ENCODE measurements at regions not wholly inside any gene's neighbourhood (a gene's known extent, or its start where the extent isn't known, plus 50 kb on each side); places are given as distances from the start of the nearest gene placed in this dataset.
A peak's percentile ranks its signal among the peaks of the same experiment; 100 is the strongest.

DNA sequence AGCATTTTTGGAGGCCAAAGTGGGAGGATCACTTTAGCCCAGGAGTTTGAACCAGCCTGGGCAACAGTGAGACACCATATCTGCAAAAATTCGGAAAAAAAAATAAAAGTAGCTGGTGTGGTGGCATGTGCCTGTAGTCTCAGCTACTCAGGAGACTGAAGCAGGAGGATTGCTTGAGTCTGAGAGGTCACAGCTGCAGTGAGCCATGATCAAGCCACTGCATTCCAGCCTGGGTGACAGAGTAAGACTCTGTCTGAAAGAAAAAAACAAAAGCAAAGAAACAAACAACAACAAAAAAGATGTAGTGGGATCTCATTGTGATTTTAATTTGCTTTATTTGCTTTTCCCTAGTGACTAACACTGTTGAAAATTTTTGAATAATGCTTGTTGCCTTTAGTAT, 394.7 kb upstream of the KLHL1 start:
- no peaks in the 10 kb centered on the region for H3K79me2 ChIP-seq (ENCODE audit: insufficient read depth, low read length)
- Mint-ChIP-seq H3K9me3 (no peaks in the 10 kb centered on the region; a peak in 1 of 5 replicates), H3K4me3 (no peak overlapping the region), H3K27me3 (ENCODE audit: low read depth) (no peaks in the 10 kb centered on the region), H3K27ac (peak overlapping the region in 2 of 3 experiments; percentile 62 to 72; a peak in 2 of 7 replicates), H3K36me3 (ENCODE audit: insufficient read depth in 1 of 3, low read depth in 3 of 3) (no peaks in the 10 kb centered on the region; a peak in 1 of 7 replicates), H3K4me1 (peaks cover 4 to 7% of the 10 kb centered on the region in 2 experiments; a peak in 2 of 4 replicates)
- no peaks in the 10 kb centered on the region for H3K23me2 ChIP-seq (ENCODE audit: insufficient read length, low read depth, low read length, poor library complexity, severe bottlenecking)
- no peak overlapping the region for H2AFZ ChIP-seq (ENCODE audit: low read length)
- H3K4me1 ChIP-seq (ENCODE audit: insufficient read depth, low read length): no peaks in the 10 kb centered on the region; the same call in 1 of the 2 replicates
- no peak overlapping the region for H3K9ac ChIP-seq (ENCODE audit: extremely low read depth, insufficient read length, low read length)
- TF ChIP-seq, protein P1, sequence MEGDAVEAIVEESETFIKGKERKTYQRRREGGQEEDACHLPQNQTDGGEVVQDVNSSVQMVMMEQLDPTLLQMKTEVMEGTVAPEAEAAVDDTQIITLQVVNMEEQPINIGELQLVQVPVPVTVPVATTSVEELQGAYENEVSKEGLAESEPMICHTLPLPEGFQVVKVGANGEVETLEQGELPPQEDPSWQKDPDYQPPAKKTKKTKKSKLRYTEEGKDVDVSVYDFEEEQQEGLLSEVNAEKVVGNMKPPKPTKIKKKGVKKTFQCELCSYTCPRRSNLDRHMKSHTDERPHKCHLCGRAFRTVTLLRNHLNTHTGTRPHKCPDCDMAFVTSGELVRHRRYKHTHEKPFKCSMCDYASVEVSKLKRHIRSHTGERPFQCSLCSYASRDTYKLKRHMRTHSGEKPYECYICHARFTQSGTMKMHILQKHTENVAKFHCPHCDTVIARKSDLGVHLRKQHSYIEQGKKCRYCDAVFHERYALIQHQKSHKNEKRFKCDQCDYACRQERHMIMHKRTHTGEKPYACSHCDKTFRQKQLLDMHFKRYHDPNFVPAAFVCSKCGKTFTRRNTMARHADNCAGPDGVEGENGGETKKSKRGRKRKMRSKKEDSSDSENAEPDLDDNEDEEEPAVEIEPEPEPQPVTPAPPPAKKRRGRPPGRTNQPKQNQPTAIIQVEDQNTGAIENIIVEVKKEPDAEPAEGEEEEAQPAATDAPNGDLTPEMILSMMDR (conservative IDR thresholded peaks at IDR 0.05): no peak
- H3K4ac ChIP-seq (ENCODE audit: low read depth, low read length): no peak overlapping the region
- no peak overlapping the region for H4K91ac ChIP-seq (ENCODE audit: insufficient read length, low read depth, low read length)
- no peak overlapping the region for H3K27ac ChIP-seq (ENCODE audit: insufficient read length, low read depth, low read length)
- no peak overlapping the region for H3K18ac ChIP-seq (ENCODE audit: insufficient read length, low read depth, low read length)
- no peak overlapping the region for H3K14ac ChIP-seq (ENCODE audit: insufficient read depth, low read length)
- DNase-seq: peak; percentile 49
- H3K27me3 ChIP-seq (ENCODE audit: insufficient read depth, low read length): no peaks in the 10 kb centered on the region
- no peaks in the 10 kb centered on the region for H3K79me1 ChIP-seq (ENCODE audit: insufficient read depth, low read depth, low read length, poor library complexity, severe bottlenecking)
- no peak overlapping the region for H2BK15ac ChIP-seq (ENCODE audit: low read depth, low read length)
- no peak overlapping the region for H3T11ph ChIP-seq (ENCODE audit: low read length)
- no peaks in the 10 kb centered on the region for H4K20me1 ChIP-seq (ENCODE audit: control insufficient read depth, insufficient read depth, insufficient read length)
- H3K23ac ChIP-seq (ENCODE audit: insufficient read length, low read depth, low read length): no peak overlapping the region
- H3K4me2 ChIP-seq (ENCODE audit: insufficient read depth, insufficient read length, low read length): no peak overlapping the region
- no peaks in the 10 kb centered on the region for H3K9me3 ChIP-seq (ENCODE audit: control insufficient read depth, low read depth, low read length)
- no peak overlapping the region for H4K8ac ChIP-seq (replicated peaks; ENCODE audit: insufficient read length, low read depth, low read length)
- H2BK12ac ChIP-seq (ENCODE audit: insufficient read length, low read depth, low read length): no peak overlapping the region
- H3K56ac ChIP-seq (ENCODE audit: insufficient read length, low read depth, low read length): no peak overlapping the region
- no peak overlapping the region for H4K5ac ChIP-seq (ENCODE audit: insufficient read length, low read depth, low read length)
- H2BK20ac ChIP-seq (ENCODE audit: low read depth, low read length, poor library complexity, severe bottlenecking): no peak overlapping the region
- no peak overlapping the region for H2BK120ac ChIP-seq (ENCODE audit: low read depth, low read length, poor library complexity, severe bottlenecking)
- H2AK5ac ChIP-seq (ENCODE audit: insufficient read length, low read length): no peak overlapping the region
- no peak overlapping the region for H2BK5ac ChIP-seq (ENCODE audit: insufficient read length, low read length)
- no CpG with 5 or more reads among the region's 1 CpG for WGBS (ENCODE audit: extremely low coverage, insufficient read length, low lambda C conversion rate)
